Right cardiac atrium (tissue), 5 donors: ENCODE measurements at regions not wholly inside any gene's neighbourhood (a gene's known extent, or its start where the extent isn't known, plus 50 kb on each side); places are given as distances from the start of the nearest gene placed in this dataset.

Experiments used
- ATAC-seq, 2 donors: fragments of 200-7000 bp; cut with Tn5 transposase; one replicate each; pipeline versions ENCODE4 v1.8.0 to v1.9.1; 2020; ENCODE audit warnings: moderate library complexity in 2 of 2, mild to moderate bottlenecking in 1 of 2
- DNase-seq, 3 donors: peaks; one replicate each; pipeline ENCODE4 v3.0.0-alpha.2; 2020
- H3K27ac ChIP-seq: one replicate; pipeline ENCODE4 v1.5.1; 2013; ENCODE audit warnings: mild to moderate bottlenecking, low read length, control low read depth, moderate library complexity
- H3K27me3 ChIP-seq: one replicate; pipeline ENCODE4 v1.6.1; 2013; ENCODE audit not compliant: control insufficient read depth, insufficient read depth
- H3K4me1 ChIP-seq: one replicate; pipeline ENCODE4 v1.6.1; 2013; ENCODE audit warnings: low read length; ENCODE audit not compliant: control insufficient read depth, insufficient read depth
- H3K4me3 ChIP-seq: one replicate; pipeline ENCODE4 v1.5.1; 2013; ENCODE audit warnings: low read length, control low read depth
- H3K9me3 ChIP-seq: one replicate; pipeline ENCODE4 v1.6.1; 2013; ENCODE audit warnings: low read length; ENCODE audit not compliant: control insufficient read depth
- WGBS: extraction: QIAGEN DNeasy Blood & Tissue Kit; methylation state at CpG from one replicate; pipeline ENCODE4 v1.1.7; 2013; 5-methylcytosine and 5-hydroxymethylcytosine counted together
- intact Hi-C, 4 donors: fragments of 100-400 bp; cut with DNase I; formaldehyde crosslinking; loops; one replicate each; pipeline versions ENCODE4 v1.11.0 to v1.14.0; 2022 to 2023
- donor health status: healthy with polysubstance abuse.
- donor health status: DM: no; HTN: yes; CAD: no.
- donor health status: DM: no; HTN: no; CAD: no.
- donor health status: DM: no; HTN: yes; CAD: no; lungs with severe emphysema.
- donor health status: DM: yes; HTN: yes; CAD: no.

- Histone ChIP-seq H3K9me3 (no peaks in the 10 kb centered on the region), H3K27ac (no peak overlapping the region), H3K4me1 (no peaks in the 10 kb centered on the region), H3K4me3 (no peak overlapping the region), H3K27me3 (no peaks in the 10 kb centered on the region)
- WGBS, result 54% methylated on average over 2 of the region's 2 CpGs
- no peak for DNase-seq
- ATAC-seq, result no peak
- intact Hi-C loops, result no loop called here
Measured at GRCh38 chr4:148737061-148737770, 295.0 kb upstream of the NR3C2 start.

GRCh38 chr4:148735432-148736155, 293.4 kb upstream of the NR3C2 start:
- no peak overlapping the region for H3K4me3 ChIP-seq
- H3K4me1 ChIP-seq, result no peaks in the 10 kb centered on the region
- ATAC-seq, result no peak
- no peak for DNase-seq
- no peaks in the 10 kb centered on the region for H3K27me3 ChIP-seq
- intact Hi-C loops, result no loop called here
- no peaks in the 10 kb centered on the region for H3K9me3 ChIP-seq
- no peak overlapping the region for H3K27ac ChIP-seq
- 87% methylated on average over 5 of the region's 5 CpGs for WGBS

- WGBS, result 86% methylated on average over 4 of the region's 4 CpGs
- H3K4me3 ChIP-seq, result no peak overlapping the region
- H3K4me1 ChIP-seq, result no peaks in the 10 kb centered on the region
- ATAC-seq, result no peak
- DNase-seq, result no peak
- H3K27me3 ChIP-seq, result no peaks in the 10 kb centered on the region
- no peaks in the 10 kb centered on the region for H3K9me3 ChIP-seq
- intact Hi-C loops, result no loop called here
- no peak overlapping the region for H3K27ac ChIP-seq
Measured at GRCh38 chr4:148730766-148731165, 288.6 kb upstream of the NR3C2 start.

- WGBS, result 36% methylated on average over 1 of the region's 1 CpG
- H3K9me3 ChIP-seq, result no peaks in the 10 kb centered on the region
- H3K4me1 ChIP-seq, result no peaks in the 10 kb centered on the region
- H3K4me3 ChIP-seq, result no peak overlapping the region
- DNase-seq (no peak), ATAC-seq (no peak)
- H3K27ac ChIP-seq, result no peak overlapping the region
- intact Hi-C loops, result no loop called here
- no peaks in the 10 kb centered on the region for H3K27me3 ChIP-seq
Measured at GRCh38 chr4:148730082-148730640, 287.9 kb upstream of the NR3C2 start.

- no peak for ATAC-seq
- intact Hi-C loops, result no loop called here
- DNase-seq, result no peak
- H3K4me3 ChIP-seq, result no peak overlapping the region
- H3K9me3 ChIP-seq, result no peaks in the 10 kb centered on the region
- peaks cover 3% of the 10 kb centered on the region for H3K4me1 ChIP-seq
- H3K27me3 ChIP-seq, result no peaks in the 10 kb centered on the region
- no peak overlapping the region for H3K27ac ChIP-seq
- WGBS, result 91% methylated on average over 2 of the region's 2 CpGs
Measured at GRCh38 chr4:148717988-148718387, 275.8 kb upstream of the NR3C2 start.

- Histone ChIP-seq H3K9me3 (no peaks in the 10 kb centered on the region), H3K4me1 (peaks cover 3% of the 10 kb centered on the region), H3K4me3 (no peak overlapping the region), H3K27ac (no peak overlapping the region), H3K27me3 (no peaks in the 10 kb centered on the region)
- no peak for DNase-seq
- intact Hi-C loops, result no loop called here
- WGBS, result 41% methylated on average over 1 of the region's 1 CpG
- ATAC-seq, result peak; percentile 40 to 81
Measured at GRCh38 chr4:148716431-148717052, 274.3 kb upstream of the NR3C2 start.

- Histone ChIP-seq H3K27ac (no peak overlapping the region), H3K27me3 (no peaks in the 10 kb centered on the region), H3K4me1 (no peaks in the 10 kb centered on the region), H3K9me3 (no peaks in the 10 kb centered on the region), H3K4me3 (no peak overlapping the region)
- ATAC-seq (no peak), DNase-seq (no peak)
- intact Hi-C loops, result no loop called here
- 85% methylated on average over 1 of the region's 1 CpG for WGBS
Measured at GRCh38 chr4:148704291-148704690, 262.1 kb upstream of the NR3C2 start.

- Histone ChIP-seq H3K4me3 (no peak overlapping the region), H3K4me1 (no peaks in the 10 kb centered on the region), H3K27me3 (no peaks in the 10 kb centered on the region), H3K27ac (no peak overlapping the region), H3K9me3 (no peaks in the 10 kb centered on the region)
- no peak for DNase-seq
- ATAC-seq, result no peak
- 77% methylated on average over 5 of the region's 5 CpGs for WGBS
- intact Hi-C loops, result no loop called here
Measured at GRCh38 chr4:148694702-148695101, 252.5 kb upstream of the NR3C2 start.

GRCh38 chr4:148693913-148694649, 251.9 kb upstream of the NR3C2 start:
- H3K9me3 ChIP-seq, result no peaks in the 10 kb centered on the region
- no peak overlapping the region for H3K4me3 ChIP-seq
- no peak for DNase-seq
- intact Hi-C loops, result no loop called here
- no peaks in the 10 kb centered on the region for H3K4me1 ChIP-seq
- no peak overlapping the region for H3K27ac ChIP-seq
- 72% methylated on average over 2 of the region's 2 CpGs for WGBS
- ATAC-seq, result no peak
- no peaks in the 10 kb centered on the region for H3K27me3 ChIP-seq

GRCh38 chr4:148692242-148692641, 250.0 kb upstream of the NR3C2 start:
- Histone ChIP-seq H3K4me1 (no peaks in the 10 kb centered on the region), H3K27me3 (no peaks in the 10 kb centered on the region), H3K4me3 (no peak overlapping the region), H3K9me3 (no peaks in the 10 kb centered on the region), H3K27ac (no peak overlapping the region)
- WGBS, result 88% methylated on average over 7 of the region's 7 CpGs
- DNase-seq, result no peak
- intact Hi-C loops, result no loop called here
- no peak for ATAC-seq

- Histone ChIP-seq H3K9me3 (no peaks in the 10 kb centered on the region), H3K27ac (no peak overlapping the region)
Measured at GRCh38 chr4:148686449-148686848, 244.2 kb upstream of the NR3C2 start.

More at GRCh38 chr4:148686449-148686848, 244.2 kb upstream of the NR3C2 start:
- H3K4me1 ChIP-seq, result no peaks in the 10 kb centered on the region
- DNase-seq (no peak), ATAC-seq (no peak)
- H3K4me3 ChIP-seq, result no peak overlapping the region
- H3K27me3 ChIP-seq, result no peaks in the 10 kb centered on the region
- 69% methylated on average over 3 of the region's 3 CpGs for WGBS
- intact Hi-C loops, result no loop called here
